HepG2 (cell line): ENCODE measurements at regions not wholly inside any gene's neighbourhood (a gene's known extent, or its start where the extent isn't known, plus 50 kb on each side); places are given as distances from the start of the nearest gene placed in this dataset.
"Not testable (repeated sequence)": the region's sequence is repeated elsewhere in the genome, so short reads cannot be mapped to it uniquely, and the experiment has no call there.

Experiments
- ATAC-seq: fragments of 200-7000 bp; cut with Tn5 transposase; 3 replicates; pipeline ENCODE4 v1.9.1; 2020; ENCODE audit warnings: mild to moderate bottlenecking, moderate library complexity
- BruUV-seq: library from RNA; stranded (reverse); fragments of 400-500 nt; replicated peaks from 2 replicates; lab custom pipeline; 2021; lab: Mats Ljungman, UMichigan
- CTCF ChIA-PET: fragments of 300-600 bp; formaldehyde crosslinking; extraction: SDS; loops from one replicate; lab custom pipeline; 2021; ENCODE audit warnings: low total read pairs, inconsistent platforms, low intra/inter-chr PET ratio; lab: Yijun Ruan, JAX
- POLR2A ChIA-PET: fragments of 350-600 bp; sonication (Branson Sonifier 250); formaldehyde crosslinking; loops from one replicate; lab custom pipeline; 2020; ENCODE audit warnings: antibody characterized with exemption, inconsistent platforms; lab: Yijun Ruan, JAX
- DNase-seq: peaks from one replicate; pipeline ENCODE4 v3.0.0-alpha.2; 2015; ENCODE audit warnings: low spot score
- FAIRE-seq: peaks from 3 replicates; lab custom pipeline; 2011; peaks lifted over from hg19 to GRCh38; lab: Jason Lieb, UNC
- H2AFZ ChIP-seq: one replicate; pipeline ENCODE4 v1.6.1; 2011; ENCODE audit warnings: low read length, inconsistent platforms
- H3K27ac ChIP-seq: fragments of 300-600 bp; 3 replicates; pipeline ENCODE4 v1.8.0; 2011; ENCODE audit warnings: mixed run types, mild to moderate bottlenecking, mixed read lengths, low read length, inconsistent platforms; ENCODE audit not compliant: insufficient read depth; ENCODE audit errors: extremely low read length
- H3K27me3 ChIP-seq, 2 experiments: fragments of 200-600 bp in 1 of 2; 2 replicates in 1 of 2; 3 replicates in 1 of 2; pipeline versions ENCODE4 v1.6.0 to v1.8.0; 2011; ENCODE audit warnings: low read length in 2 of 2, mild to moderate bottlenecking in 2 of 2, moderate library complexity in 2 of 2, inconsistent platforms in 1 of 2; ENCODE audit not compliant: insufficient read depth in 2 of 2, control insufficient read depth in 1 of 2
- H3K36me3 ChIP-seq, 2 experiments: fragments of 200-600 bp in 1 of 2; replicated peaks in 1 of 2; 2 replicates in 1 of 2; 3 replicates in 1 of 2; pipeline versions ENCODE4 v1.5.1 to v1.8.0; 2011; ENCODE audit warnings: low read length in 2 of 2, inconsistent platforms in 1 of 2; ENCODE audit not compliant: insufficient read depth in 2 of 2, control insufficient read depth in 1 of 2
- H3K4me1 ChIP-seq: 2 replicates; pipeline ENCODE4 v1.5.1; 2012; ENCODE audit warnings: low read length, inconsistent platforms; ENCODE audit not compliant: insufficient read depth
- H3K4me2 ChIP-seq: 2 replicates; pipeline ENCODE4 v1.6.0; 2011; ENCODE audit warnings: low read depth, low read length, inconsistent platforms
- H3K4me3 ChIP-seq, 3 experiments: fragments of 200-600 bp in 1 of 3; sonication (generic), shearing (Covaris generic) in 1 of 3; replicated peaks in 1 of 3; 2 replicates each; pipeline ENCODE4 v1.5.1; 2011 to 2016; ENCODE audit warnings: low read length in 3 of 3, inconsistent platforms in 2 of 3, low read depth in 2 of 3, mild to moderate bottlenecking in 2 of 3, control low read depth in 1 of 3, mixed read lengths in 1 of 3; ENCODE audit not compliant: insufficient read depth in 1 of 3
- H3K79me2 ChIP-seq: one replicate; pipeline ENCODE4 v1.6.1; 2011; ENCODE audit warnings: low read length, inconsistent platforms; ENCODE audit not compliant: insufficient read depth
- H3K9ac ChIP-seq: 2 replicates; pipeline ENCODE4 v1.6.0; 2011; ENCODE audit warnings: mild to moderate bottlenecking, low read depth, low read length, inconsistent platforms; ENCODE audit not compliant: insufficient read depth
- H3K9me3 ChIP-seq: 2 replicates; pipeline ENCODE4 v1.5.1; 2012; ENCODE audit warnings: mild to moderate bottlenecking, low read length
- H4K20me1 ChIP-seq: 2 replicates; pipeline ENCODE4 v1.6.0; 2011; ENCODE audit warnings: inconsistent platforms, mild to moderate bottlenecking, low read length, moderate library complexity; ENCODE audit not compliant: insufficient read depth
- FOXM1 ChIP-seq: sonication (generic); formaldehyde crosslinking; IDR thresholded peaks from 2 replicates; pipeline ENCODE4 v1.5.0; 2020; ENCODE audit warnings: missing genetic modification reagents
- HHEX ChIP-seq: IDR thresholded peaks from 2 replicates; pipeline ENCODE4 v1.6.1; 2016; ENCODE audit warnings: control low read depth
- MED1 ChIP-seq: sonication (generic); formaldehyde crosslinking; IDR thresholded peaks from 2 replicates; pipeline ENCODE4 v1.4.0; 2020; ENCODE audit warnings: missing genetic modification reagents
- NAIF1 ChIP-seq: sonication (generic); formaldehyde crosslinking; IDR thresholded peaks from 2 replicates; pipeline ENCODE4 v1.5.0; 2020; ENCODE audit warnings: mild to moderate bottlenecking, missing genetic modification reagents, borderline replicate concordance
- ONECUT2 ChIP-seq: sonication (generic); formaldehyde crosslinking; IDR thresholded peaks from 2 replicates; pipeline ENCODE4 v1.4.0; 2020; ENCODE audit warnings: missing genetic modification reagents
- TBX2 ChIP-seq: sonication (generic); formaldehyde crosslinking; IDR thresholded peaks from 2 replicates; pipeline ENCODE4 v1.5.0; 2020; ENCODE audit warnings: missing genetic modification reagents, mild to moderate bottlenecking, borderline replicate concordance
- TFAP4 ChIP-seq: sonication (generic); IDR thresholded peaks from 2 replicates; pipeline ENCODE4 v1.6.1; 2016; ENCODE audit warnings: low read depth, borderline replicate concordance
- TFDP1 ChIP-seq: IDR thresholded peaks from 2 replicates; pipeline ENCODE4 v1.6.1; 2016; ENCODE audit warnings: missing compliant biosample characterization, missing genetic modification reagents, borderline replicate concordance
- ZNF720 ChIP-seq: sonication (generic); formaldehyde crosslinking; IDR thresholded peaks from 2 replicates; pipeline ENCODE4 v1.4.0; 2020; ENCODE audit warnings: missing genetic modification reagents
- WGBS: methylation state at CpG from one replicate; pipeline ENCODE4 v1.1.6; 2017; ENCODE audit warnings: low lambda C conversion rate; 5-methylcytosine and 5-hydroxymethylcytosine counted together
- in situ Hi-C: cut with HindIII; loops from 2 replicates; pipeline ENCODE4 v1.10.0; 2017; ENCODE audit warnings: low pct_unique_long_range_greater_than_20kb; ENCODE audit not compliant: extremely low pct_ligation_motif_present
- intact Hi-C: fragments of 100-400 bp; cut with micrococcal nuclease; formaldehyde crosslinking; loops from one replicate; pipeline ENCODE4 v1.10.0; 2022; ENCODE audit not compliant: unreplicated experiment

- TF ChIP-seq ONECUT2 (CRISPR knock-in tag) (no peak), FOXM1 (CRISPR knock-in tag) (no peak), TBX2 (CRISPR knock-in tag) (no peak), HHEX (CRISPR knock-in tag) (no peak), TFDP1 (no peak), ZNF720 (CRISPR knock-in tag) (no peak), NAIF1 (CRISPR knock-in tag) (no peak), MED1 (CRISPR knock-in tag) (no peak), TFAP4 (no peak)
Observed at GRCh38 chr11:86877503-86877902, 77.2 kb downstream of the PRSS23 start (continued).

GRCh38 chr11:86879241-86879640 lies 76.0 kb downstream of the FZD4 start:
- BruUV-seq, FAIRE-seq, POLR2A ChIA-PET, H3K9me3 ChIP-seq, H3K27me3 ChIP-seq, CTCF ChIA-PET, H4K20me1 ChIP-seq, H3K79me2 ChIP-seq, in situ Hi-C loops, H3K36me3 ChIP-seq, intact Hi-C loops, H3K4me3 ChIP-seq, H2AFZ ChIP-seq, H3K9ac ChIP-seq, H3K4me1 ChIP-seq, H3K27ac ChIP-seq, H3K4me2 ChIP-seq, DNase-seq, ATAC-seq: not testable (repeated sequence)
- WGBS = 80% methylated on average over 1 of the region's 26 CpGs
